ENCODE measurements at regions not wholly inside any gene's neighbourhood (a gene's known extent, or its start where the extent isn't known, plus 50 kb on each side); places are given as distances from the start of the nearest gene placed in this dataset.

DNA sequence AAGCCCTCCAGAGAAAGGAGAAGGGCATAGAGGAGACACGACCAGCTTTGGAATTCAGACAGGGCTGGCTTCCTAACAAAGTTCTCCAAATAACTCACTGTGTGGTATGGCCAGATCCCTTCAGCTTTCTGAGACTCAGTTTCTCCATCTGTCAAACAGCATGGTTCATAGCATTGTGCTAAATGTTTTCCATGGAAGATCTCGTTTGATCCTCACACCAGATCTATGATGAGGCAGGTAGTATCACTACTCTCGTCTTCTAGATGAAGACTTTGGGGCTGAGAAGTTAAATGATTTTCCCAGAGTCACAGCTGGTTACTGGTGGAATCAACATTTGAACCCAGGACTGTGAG, 507.3 kb downstream of the HAPSTR1 start:
- Histone ChIP-seq H3K23ac (ENCODE audit: low read depth, low read length, poor library complexity) (no peak overlapping the region), H3K14ac (ENCODE audit: low read length) (no peak overlapping the region), H2BK120ac (ENCODE audit: low read depth, low read length) (no peak overlapping the region), H3K4me2 (ENCODE audit: insufficient read depth, low read length, poor library complexity, severe bottlenecking) (no peak overlapping the region), H3K4me3 (ENCODE audit: low read length in 2 of 2) (no peak overlapping the region), H3K36me3 (replicated peaks in 1 of 2; ENCODE audit: control insufficient read depth in 2 of 2, insufficient read depth in 2 of 2, low read length in 2 of 2) (no peaks in the 10 kb centered on the region), H2BK12ac (ENCODE audit: low read length) (no peak overlapping the region), H2BK5ac (ENCODE audit: low read length) (no peak overlapping the region), H3K4me1 (ENCODE audit: control insufficient read depth in 2 of 2, insufficient read depth in 1 of 2, low read depth in 1 of 2, low read length in 2 of 2) (peaks cover 0 to 2% of the 10 kb centered on the region in 2 donors), H3K79me1 (ENCODE audit: low read depth, low read length) (no peaks in the 10 kb centered on the region), H3K27me3 (ENCODE audit: control insufficient read depth in 3 of 3, insufficient read depth in 3 of 3, low read depth in 1 of 3, low read length in 3 of 3) (no peaks in the 10 kb centered on the region), H2AFZ (ENCODE audit: low read length) (no peak overlapping the region), H3K9me3 (replicated peaks in 1 of 2; ENCODE audit: control insufficient read depth in 2 of 2, insufficient read depth in 1 of 2, low read depth in 1 of 2, low read length in 2 of 2) (no peaks in the 10 kb centered on the region), H4K8ac (ENCODE audit: low read depth, low read length) (no peak overlapping the region), H2BK15ac (ENCODE audit: low read length) (no peak overlapping the region), H3K4ac (ENCODE audit: low read length) (no peak overlapping the region), H3K27ac (replicated peaks; ENCODE audit: low read length) (no peak overlapping the region), H2AK5ac (ENCODE audit: low read depth, low read length) (no peak overlapping the region), H3K9ac (ENCODE audit: low read depth, low read length, poor library complexity) (no peak overlapping the region), H4K91ac (ENCODE audit: low read depth, low read length, poor library complexity) (no peak overlapping the region), H3K18ac (ENCODE audit: low read length) (no peak overlapping the region)
- no peak for DNase-seq (ENCODE audit: low spot score)
- no CpG with 5 or more reads among the region's 3 CpGs for WGBS, 2 donors (ENCODE audit: extremely low coverage in 2 of 2, insufficient read length in 2 of 2, insufficient replicate concordance in 1 of 2)

DNA sequence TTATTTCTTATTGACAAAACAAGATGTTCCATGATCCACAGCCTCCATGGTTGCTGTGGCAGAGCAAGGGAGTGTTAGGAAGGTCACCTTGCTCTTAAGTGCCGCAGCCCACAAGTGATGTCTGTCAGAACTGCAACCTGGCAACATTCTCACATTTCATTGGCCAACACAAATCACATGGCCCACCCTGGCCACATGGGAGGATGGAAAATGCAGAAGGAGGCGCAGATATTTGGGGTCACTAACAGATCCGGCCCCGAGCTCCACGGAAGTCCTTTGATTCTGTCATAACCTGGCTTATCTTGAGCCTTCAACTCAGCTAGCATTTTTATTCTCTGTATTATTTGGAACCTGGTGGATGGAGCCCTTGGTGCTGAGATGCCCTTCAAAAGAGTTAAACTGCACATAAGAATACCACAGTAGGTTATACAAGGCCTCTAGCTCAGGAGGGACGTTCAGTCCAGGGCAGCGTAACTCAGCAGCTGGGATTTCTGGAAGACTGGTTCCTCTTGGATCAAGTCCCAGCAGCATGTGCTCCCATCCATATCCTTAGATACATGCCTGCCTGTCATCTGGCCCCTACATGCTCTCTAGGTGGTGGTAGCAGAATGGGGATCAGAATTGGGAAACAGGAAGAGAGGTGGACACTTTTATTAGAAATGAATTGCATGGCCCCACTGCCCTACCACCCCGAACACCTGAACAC, 508.1 kb downstream of the HAPSTR1 start:
- H3K4me2 ChIP-seq (ENCODE audit: insufficient read depth, low read length, poor library complexity, severe bottlenecking): no peak overlapping the region
- no peak overlapping the region for H3K4me3 ChIP-seq (ENCODE audit: low read length in 2 of 2)
- no peak overlapping the region for H4K91ac ChIP-seq (ENCODE audit: low read depth, low read length, poor library complexity)
- no peak overlapping the region for H3K18ac ChIP-seq (ENCODE audit: low read length)
- no peak overlapping the region for H2BK15ac ChIP-seq (ENCODE audit: low read length)
- no peak overlapping the region for H4K8ac ChIP-seq (ENCODE audit: low read depth, low read length)
- H3K9ac ChIP-seq (ENCODE audit: low read depth, low read length, poor library complexity): no peak overlapping the region
- H2AK5ac ChIP-seq (ENCODE audit: low read depth, low read length): no peak overlapping the region
- no peak overlapping the region for H2AFZ ChIP-seq (ENCODE audit: low read length)
- no peaks in the 10 kb centered on the region for H3K27me3 ChIP-seq (ENCODE audit: control insufficient read depth in 3 of 3, insufficient read depth in 3 of 3, low read depth in 1 of 3, low read length in 3 of 3)
- no peak for DNase-seq (ENCODE audit: low spot score)
- peaks cover 0 to 2% of the 10 kb centered on the region in 2 donors for H3K4me1 ChIP-seq (ENCODE audit: control insufficient read depth in 2 of 2, insufficient read depth in 1 of 2, low read depth in 1 of 2, low read length in 2 of 2)
- H3K4ac ChIP-seq (ENCODE audit: low read length): no peak overlapping the region
- H2BK12ac ChIP-seq (ENCODE audit: low read length): no peak overlapping the region
- H2BK5ac ChIP-seq (ENCODE audit: low read length): no peak overlapping the region
- no peaks in the 10 kb centered on the region for H3K79me1 ChIP-seq (ENCODE audit: low read depth, low read length)
- no peaks in the 10 kb centered on the region for H3K9me3 ChIP-seq (replicated peaks in 1 of 2; ENCODE audit: control insufficient read depth in 2 of 2, insufficient read depth in 1 of 2, low read depth in 1 of 2, low read length in 2 of 2)
- whole genome bisulfite sequencing, 2 donors (ENCODE audit: extremely low coverage in 2 of 2, insufficient read length in 2 of 2, insufficient replicate concordance in 1 of 2): no CpG with 5 or more reads among the region's 8 CpGs
- no peak overlapping the region for H2BK120ac ChIP-seq (ENCODE audit: low read depth, low read length)
- H3K27ac ChIP-seq (replicated peaks; ENCODE audit: low read length): no peak overlapping the region
- no peak overlapping the region for H3K14ac ChIP-seq (ENCODE audit: low read length)
- H3K36me3 ChIP-seq (replicated peaks in 1 of 2; ENCODE audit: control insufficient read depth in 2 of 2, insufficient read depth in 2 of 2, low read length in 2 of 2): no peaks in the 10 kb centered on the region
- H3K23ac ChIP-seq (ENCODE audit: low read depth, low read length, poor library complexity): no peak overlapping the region

DNA sequence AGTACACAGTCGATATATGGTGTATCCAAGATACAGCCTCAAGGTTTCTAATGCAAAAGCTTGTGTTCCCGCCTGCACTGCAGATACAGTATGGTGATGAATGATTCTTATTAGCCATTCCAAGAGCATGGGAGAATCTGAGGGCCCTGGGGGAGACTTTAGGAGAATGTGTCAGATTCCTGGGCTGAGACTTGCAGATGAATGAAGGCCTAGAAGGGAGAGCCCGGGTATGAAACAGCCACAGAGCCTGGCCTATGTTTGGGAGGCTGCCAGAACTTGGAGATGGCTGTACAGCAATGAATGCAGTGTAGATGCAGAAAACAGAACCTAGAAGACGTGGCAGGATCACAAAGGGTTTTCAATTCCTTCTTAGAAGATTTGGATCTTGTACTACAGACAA, 510.7 kb downstream of the HAPSTR1 start:
- no peak overlapping the region for H2AK5ac ChIP-seq (ENCODE audit: low read depth, low read length)
- no peaks in the 10 kb centered on the region for H3K79me1 ChIP-seq (ENCODE audit: low read depth, low read length)
- no peaks in the 10 kb centered on the region for H3K9me3 ChIP-seq (replicated peaks in 1 of 2; ENCODE audit: control insufficient read depth in 2 of 2, insufficient read depth in 1 of 2, low read depth in 1 of 2, low read length in 2 of 2)
- no peak overlapping the region for H3K14ac ChIP-seq (ENCODE audit: low read length)
- no peak overlapping the region for H4K8ac ChIP-seq (ENCODE audit: low read depth, low read length)
- H3K18ac ChIP-seq (ENCODE audit: low read length): no peak overlapping the region
- H3K4ac ChIP-seq (ENCODE audit: low read length): no peak overlapping the region
- no peak overlapping the region for H2BK15ac ChIP-seq (ENCODE audit: low read length)
- H3K27ac ChIP-seq (replicated peaks; ENCODE audit: low read length): no peak overlapping the region
- H2BK5ac ChIP-seq (ENCODE audit: low read length): no peak overlapping the region
- H3K36me3 ChIP-seq (replicated peaks in 1 of 2; ENCODE audit: control insufficient read depth in 2 of 2, insufficient read depth in 2 of 2, low read length in 2 of 2): no peaks in the 10 kb centered on the region
- H3K4me1 ChIP-seq (ENCODE audit: control insufficient read depth in 2 of 2, insufficient read depth in 1 of 2, low read depth in 1 of 2, low read length in 2 of 2): peaks cover 0 to 2% of the 10 kb centered on the region in 2 donors
- WGBS, 2 donors (ENCODE audit: extremely low coverage in 2 of 2, insufficient read length in 2 of 2, insufficient replicate concordance in 1 of 2): no CpG with 5 or more reads among the region's 4 CpGs
- no peak overlapping the region for H3K9ac ChIP-seq (ENCODE audit: low read depth, low read length, poor library complexity)
- no peaks in the 10 kb centered on the region for H3K27me3 ChIP-seq (ENCODE audit: control insufficient read depth in 3 of 3, insufficient read depth in 3 of 3, low read depth in 1 of 3, low read length in 3 of 3)
- no peak overlapping the region for H2BK12ac ChIP-seq (ENCODE audit: low read length)
- H4K91ac ChIP-seq (ENCODE audit: low read depth, low read length, poor library complexity): no peak overlapping the region
- H2AFZ ChIP-seq (ENCODE audit: low read length): no peak overlapping the region
- H3K23ac ChIP-seq (ENCODE audit: low read depth, low read length, poor library complexity): no peak overlapping the region
- no peak overlapping the region for H3K4me3 ChIP-seq (ENCODE audit: low read length in 2 of 2)
- H2BK120ac ChIP-seq (ENCODE audit: low read depth, low read length): no peak overlapping the region
- DNase-seq (ENCODE audit: low spot score): no peak
- H3K4me2 ChIP-seq (ENCODE audit: insufficient read depth, low read length, poor library complexity, severe bottlenecking): no peak overlapping the region

DNA sequence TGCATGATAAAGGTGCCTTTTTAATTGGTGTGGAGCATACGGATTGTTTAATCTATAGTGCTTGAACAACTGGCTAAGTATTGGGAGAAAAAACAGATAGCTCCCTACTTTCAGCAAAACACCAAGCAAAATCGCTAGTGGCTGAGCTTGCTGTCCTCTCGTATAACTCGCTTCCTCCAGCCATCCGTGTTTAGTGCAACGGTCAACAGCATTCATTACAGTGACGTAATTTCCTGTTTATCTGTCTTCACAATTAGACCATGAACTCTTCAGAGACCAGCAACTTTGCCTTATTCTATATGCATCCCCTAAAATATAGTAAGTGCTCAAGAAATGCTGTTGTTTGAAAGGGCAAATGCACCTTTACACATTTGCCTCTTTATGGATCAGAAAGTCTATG, 511.9 kb downstream of the HAPSTR1 start:
- H3K27me3 ChIP-seq (ENCODE audit: control insufficient read depth in 3 of 3, insufficient read depth in 3 of 3, low read depth in 1 of 3, low read length in 3 of 3): no peaks in the 10 kb centered on the region
- H3K27ac ChIP-seq (replicated peaks; ENCODE audit: low read length): no peak overlapping the region
- no peaks in the 10 kb centered on the region for H3K9me3 ChIP-seq (replicated peaks in 1 of 2; ENCODE audit: control insufficient read depth in 2 of 2, insufficient read depth in 1 of 2, low read depth in 1 of 2, low read length in 2 of 2)
- no peak overlapping the region for H4K91ac ChIP-seq (ENCODE audit: low read depth, low read length, poor library complexity)
- H3K23ac ChIP-seq (ENCODE audit: low read depth, low read length, poor library complexity): no peak overlapping the region
- H4K8ac ChIP-seq (ENCODE audit: low read depth, low read length): no peak overlapping the region
- H2BK5ac ChIP-seq (ENCODE audit: low read length): no peak overlapping the region
- peaks cover 0 to 2% of the 10 kb centered on the region in 2 donors for H3K4me1 ChIP-seq (ENCODE audit: control insufficient read depth in 2 of 2, insufficient read depth in 1 of 2, low read depth in 1 of 2, low read length in 2 of 2)
- no peak overlapping the region for H3K4ac ChIP-seq (ENCODE audit: low read length)
- WGBS, 2 donors (ENCODE audit: extremely low coverage in 2 of 2, insufficient read length in 2 of 2, insufficient replicate concordance in 1 of 2): no CpG with 5 or more reads among the region's 7 CpGs
- DNase-seq (ENCODE audit: low spot score): no peak
- H2BK120ac ChIP-seq (ENCODE audit: low read depth, low read length): no peak overlapping the region
- H3K36me3 ChIP-seq (replicated peaks in 1 of 2; ENCODE audit: control insufficient read depth in 2 of 2, insufficient read depth in 2 of 2, low read length in 2 of 2): no peaks in the 10 kb centered on the region
- H3K14ac ChIP-seq (ENCODE audit: low read length): no peak overlapping the region
- no peak overlapping the region for H3K18ac ChIP-seq (ENCODE audit: low read length)
- no peak overlapping the region for H2AK5ac ChIP-seq (ENCODE audit: low read depth, low read length)
- H2BK15ac ChIP-seq (ENCODE audit: low read length): no peak overlapping the region
- no peak overlapping the region for H2BK12ac ChIP-seq (ENCODE audit: low read length)
- H3K4me3 ChIP-seq (ENCODE audit: low read length in 2 of 2): no peak overlapping the region
- H3K9ac ChIP-seq (ENCODE audit: low read depth, low read length, poor library complexity): no peak overlapping the region
- H3K4me2 ChIP-seq (ENCODE audit: insufficient read depth, low read length, poor library complexity, severe bottlenecking): no peak overlapping the region
- no peaks in the 10 kb centered on the region for H3K79me1 ChIP-seq (ENCODE audit: low read depth, low read length)
- H2AFZ ChIP-seq (ENCODE audit: low read length): no peak overlapping the region

Data from neuronal stem cell (in vitro differentiated cells).